HFF-Myc (cell line): ENCODE measurements at regions not wholly inside any gene's neighbourhood (a gene's known extent, or its start where the extent isn't known, plus 50 kb on each side); places are given as distances from the start of the nearest gene placed in this dataset.
A peak's percentile ranks its signal among the peaks of the same experiment; 100 is the strongest.
"Not testable (repeated sequence)": the region's sequence is repeated elsewhere in the genome, so short reads cannot be mapped to it uniquely, and the experiment has no call there.

Source experiments
- DNase-seq: peaks from one replicate; pipeline ENCODE4 v3.0.0-alpha.2; 2011; ENCODE audit warnings: low read depth; ENCODE audit errors: extremely low read depth
- H3K4me3 ChIP-seq: replicated peaks from 2 replicates; pipeline ENCODE4 v1.5.1; 2011; ENCODE audit warnings: low read depth, mild to moderate bottlenecking, control low read depth, low read length
- TF ChIP-seq, protein P1 (sequence below): IDR thresholded peaks from 2 replicates; pipeline ENCODE4 v1.5.1; 2012; ENCODE audit warnings: mild to moderate bottlenecking, low read depth, low read length, control low read depth; ENCODE audit errors: missing control alignments

DNA sequence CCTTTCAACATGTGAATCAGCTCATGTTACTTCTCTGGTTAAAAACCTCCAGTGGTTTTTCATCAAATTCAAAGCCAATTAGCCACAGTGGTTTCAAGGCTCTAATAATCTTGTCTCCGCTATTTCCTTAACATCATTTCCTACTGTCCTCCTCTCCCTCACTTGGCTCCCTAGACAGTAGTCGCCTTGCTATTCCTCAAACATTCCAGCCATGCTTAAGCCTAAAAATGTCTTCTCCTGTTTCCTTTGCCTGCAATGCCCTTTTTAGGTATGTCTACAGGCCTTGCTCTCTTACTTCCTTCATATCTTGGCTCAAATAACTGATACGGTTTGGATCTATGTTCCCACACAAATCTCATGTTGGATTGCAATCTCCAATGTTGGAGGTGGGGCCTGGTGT, 779.4 kb upstream of the LRRN3 start:
- no peak overlapping the region for H3K4me3 ChIP-seq
- TF ChIP-seq, protein P1, sequence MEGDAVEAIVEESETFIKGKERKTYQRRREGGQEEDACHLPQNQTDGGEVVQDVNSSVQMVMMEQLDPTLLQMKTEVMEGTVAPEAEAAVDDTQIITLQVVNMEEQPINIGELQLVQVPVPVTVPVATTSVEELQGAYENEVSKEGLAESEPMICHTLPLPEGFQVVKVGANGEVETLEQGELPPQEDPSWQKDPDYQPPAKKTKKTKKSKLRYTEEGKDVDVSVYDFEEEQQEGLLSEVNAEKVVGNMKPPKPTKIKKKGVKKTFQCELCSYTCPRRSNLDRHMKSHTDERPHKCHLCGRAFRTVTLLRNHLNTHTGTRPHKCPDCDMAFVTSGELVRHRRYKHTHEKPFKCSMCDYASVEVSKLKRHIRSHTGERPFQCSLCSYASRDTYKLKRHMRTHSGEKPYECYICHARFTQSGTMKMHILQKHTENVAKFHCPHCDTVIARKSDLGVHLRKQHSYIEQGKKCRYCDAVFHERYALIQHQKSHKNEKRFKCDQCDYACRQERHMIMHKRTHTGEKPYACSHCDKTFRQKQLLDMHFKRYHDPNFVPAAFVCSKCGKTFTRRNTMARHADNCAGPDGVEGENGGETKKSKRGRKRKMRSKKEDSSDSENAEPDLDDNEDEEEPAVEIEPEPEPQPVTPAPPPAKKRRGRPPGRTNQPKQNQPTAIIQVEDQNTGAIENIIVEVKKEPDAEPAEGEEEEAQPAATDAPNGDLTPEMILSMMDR: no peak
- DNase-seq: no peak

- DNase-seq: peak; percentile 22
- no peak overlapping the region for H3K4me3 ChIP-seq
- TF ChIP-seq, protein P1: no peak
Measured at GRCh38 chr7:110317541-110318265, 773.2 kb upstream of the LRRN3 start.

GRCh38 chr7:110320285-110320684, 770.6 kb upstream of the LRRN3 start:
- not testable (repeated sequence) for H3K4me3 ChIP-seq, DNase-seq

GRCh38 chr7:110322796-110323195, 768.1 kb upstream of the LRRN3 start:
- no peak for DNase-seq
- TF ChIP-seq, protein P1: no peak
- H3K4me3 ChIP-seq: no peak overlapping the region

GRCh38 chr7:110326966-110327365, 764.0 kb upstream of the LRRN3 start:
- no peak overlapping the region for H3K4me3 ChIP-seq
- TF ChIP-seq, protein P1: no peak
- no peak for DNase-seq

GRCh38 chr7:110336423-110336822, 754.5 kb upstream of the LRRN3 start:
- TF ChIP-seq, protein P1: no peak
- no peak overlapping the region for H3K4me3 ChIP-seq
- DNase-seq: no peak

GRCh38 chr7:110337646-110338045, 753.3 kb upstream of the LRRN3 start:
- no peak for DNase-seq
- TF ChIP-seq, protein P1: no peak
- H3K4me3 ChIP-seq: no peak overlapping the region
